ENCODE measurements at regions not wholly inside any gene's neighbourhood (a gene's known extent, or its start where the extent isn't known, plus 50 kb on each side); places are given as distances from the start of the nearest gene placed in this dataset.
"Not testable (repeated sequence)": the region's sequence is repeated elsewhere in the genome, so short reads cannot be mapped to it uniquely, and the experiment has no call there.

DNA sequence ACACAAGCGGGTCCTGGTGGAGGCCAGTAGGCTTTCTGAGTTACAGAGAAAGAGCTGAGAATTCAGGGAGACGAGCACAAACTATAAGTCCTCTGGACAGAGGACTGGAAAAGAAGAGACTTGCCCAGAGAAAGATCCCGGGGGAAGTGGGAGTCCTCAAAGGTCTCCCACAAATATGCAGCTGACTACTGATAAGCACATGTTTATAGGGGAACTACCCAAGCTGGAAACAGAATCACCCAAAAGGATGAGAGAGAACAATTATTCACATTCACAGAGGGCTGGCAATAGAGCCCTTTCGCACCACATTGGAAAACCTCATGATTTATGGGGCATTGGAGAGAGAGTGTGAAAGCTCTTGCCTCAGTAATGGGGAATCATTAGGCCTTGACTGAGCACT, 337.6 kb downstream of the IRS1 start:
- TF ChIP-seq, protein P1, sequence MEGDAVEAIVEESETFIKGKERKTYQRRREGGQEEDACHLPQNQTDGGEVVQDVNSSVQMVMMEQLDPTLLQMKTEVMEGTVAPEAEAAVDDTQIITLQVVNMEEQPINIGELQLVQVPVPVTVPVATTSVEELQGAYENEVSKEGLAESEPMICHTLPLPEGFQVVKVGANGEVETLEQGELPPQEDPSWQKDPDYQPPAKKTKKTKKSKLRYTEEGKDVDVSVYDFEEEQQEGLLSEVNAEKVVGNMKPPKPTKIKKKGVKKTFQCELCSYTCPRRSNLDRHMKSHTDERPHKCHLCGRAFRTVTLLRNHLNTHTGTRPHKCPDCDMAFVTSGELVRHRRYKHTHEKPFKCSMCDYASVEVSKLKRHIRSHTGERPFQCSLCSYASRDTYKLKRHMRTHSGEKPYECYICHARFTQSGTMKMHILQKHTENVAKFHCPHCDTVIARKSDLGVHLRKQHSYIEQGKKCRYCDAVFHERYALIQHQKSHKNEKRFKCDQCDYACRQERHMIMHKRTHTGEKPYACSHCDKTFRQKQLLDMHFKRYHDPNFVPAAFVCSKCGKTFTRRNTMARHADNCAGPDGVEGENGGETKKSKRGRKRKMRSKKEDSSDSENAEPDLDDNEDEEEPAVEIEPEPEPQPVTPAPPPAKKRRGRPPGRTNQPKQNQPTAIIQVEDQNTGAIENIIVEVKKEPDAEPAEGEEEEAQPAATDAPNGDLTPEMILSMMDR (IDR thresholded peaks at IDR 0.05) = no peak
- H3K9me3 Mint-ChIP-seq (ENCODE audit: unreplicated experiment) = peaks cover 19% of the 10 kb centered on the region
- peaks cover 4% of the 10 kb centered on the region for H3K36me3 Mint-ChIP-seq (ENCODE audit: unreplicated experiment)
- DNase-seq (ENCODE audit: extremely low spot score, unreplicated experiment) = no peak
- H3K4me1 Mint-ChIP-seq (ENCODE audit: unreplicated experiment) = no peaks in the 10 kb centered on the region
- no peak overlapping the region for H3K27ac Mint-ChIP-seq (ENCODE audit: unreplicated experiment)
- no peaks in the 10 kb centered on the region for H3K27me3 Mint-ChIP-seq (ENCODE audit: unreplicated experiment)
- no peak overlapping the region for H3K4me3 Mint-ChIP-seq (ENCODE audit: unreplicated experiment)

DNA sequence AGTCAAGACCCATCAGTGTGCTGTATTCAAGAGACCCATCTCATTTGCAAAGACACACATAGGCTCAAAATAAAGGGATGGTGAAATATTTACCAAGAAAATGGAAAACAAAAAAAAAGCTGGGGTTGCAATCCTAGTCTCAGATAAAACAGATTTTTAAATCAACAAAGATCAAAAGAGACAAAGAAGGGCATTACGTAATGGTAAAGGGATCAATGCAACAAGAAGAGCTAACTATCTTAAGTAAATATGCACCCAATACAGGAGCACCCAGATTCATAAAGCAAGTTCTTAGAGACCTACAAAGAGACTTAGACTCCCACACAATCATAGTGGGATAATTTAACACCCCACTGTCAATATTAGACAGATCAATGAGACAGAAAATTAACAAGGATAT, 343.5 kb downstream of the IRS1 start:
- Mint-ChIP-seq H3K9me3 (ENCODE audit: unreplicated experiment) (peaks cover 32% of the 10 kb centered on the region), H3K36me3 (ENCODE audit: unreplicated experiment) (peaks cover 14% of the 10 kb centered on the region)
- not testable (repeated sequence) for DNase-seq (ENCODE audit: extremely low spot score, unreplicated experiment); H3K27ac Mint-ChIP-seq (ENCODE audit: unreplicated experiment); H3K4me1 Mint-ChIP-seq (ENCODE audit: unreplicated experiment); H3K4me3 Mint-ChIP-seq (ENCODE audit: unreplicated experiment); H3K27me3 Mint-ChIP-seq (ENCODE audit: unreplicated experiment)

DNA sequence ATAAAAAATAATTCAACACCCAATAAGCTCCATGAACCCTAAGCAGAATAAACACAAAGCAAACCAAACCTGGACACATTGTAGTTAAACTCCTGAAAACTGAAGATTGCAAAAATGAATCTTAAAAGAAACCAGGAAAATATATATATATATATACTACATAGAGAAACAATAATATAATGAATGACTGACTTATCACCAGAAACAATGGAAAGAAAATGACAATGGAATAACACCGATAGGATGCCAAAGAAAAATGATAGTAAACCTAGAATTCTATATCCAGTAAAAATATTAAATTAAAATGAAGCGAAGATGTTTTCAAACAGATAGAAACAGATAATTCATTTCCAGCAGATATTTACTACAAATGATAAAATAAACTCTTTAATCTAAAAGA, 346.9 kb downstream of the IRS1 start:
- Mint-ChIP-seq H3K9me3 (ENCODE audit: unreplicated experiment) (peaks cover 36% of the 10 kb centered on the region), H3K36me3 (ENCODE audit: unreplicated experiment) (peaks cover 14% of the 10 kb centered on the region), H3K4me1 (ENCODE audit: unreplicated experiment) (peaks cover 10% of the 10 kb centered on the region), H3K27ac (ENCODE audit: unreplicated experiment) (no peak overlapping the region), H3K27me3 (ENCODE audit: unreplicated experiment) (no peaks in the 10 kb centered on the region), H3K4me3 (ENCODE audit: unreplicated experiment) (no peak overlapping the region)
- TF ChIP-seq, protein P1 (IDR thresholded peaks at IDR 0.05) = no peak
- no peak for DNase-seq (ENCODE audit: extremely low spot score, unreplicated experiment)

DNA sequence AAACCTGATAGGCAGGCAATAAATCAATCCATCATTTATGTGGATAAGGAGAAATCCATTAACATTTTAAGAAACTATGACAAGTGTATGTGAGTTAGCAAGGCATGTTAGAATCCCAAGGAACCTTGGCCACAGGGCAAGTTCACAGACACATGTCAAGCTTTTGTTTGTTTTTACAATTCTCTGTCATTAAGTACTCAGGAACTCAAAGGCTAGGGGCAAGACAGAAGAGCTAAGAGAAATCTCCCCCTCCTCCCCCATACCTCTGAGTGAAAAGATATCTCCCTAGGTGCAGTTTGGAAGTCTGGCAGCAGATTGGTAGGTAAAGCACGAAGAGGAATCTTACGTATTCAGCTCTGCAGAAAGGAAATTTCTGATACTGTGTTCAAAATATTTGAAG, 348.1 kb downstream of the IRS1 start:
- H3K9me3 Mint-ChIP-seq (ENCODE audit: unreplicated experiment) = peaks cover 26% of the 10 kb centered on the region
- TF ChIP-seq, protein P1 (IDR thresholded peaks at IDR 0.05) = no peak
- no peak overlapping the region for H3K4me3 Mint-ChIP-seq (ENCODE audit: unreplicated experiment)
- DNase-seq (ENCODE audit: extremely low spot score, unreplicated experiment) = no peak
- peaks cover 23% of the 10 kb centered on the region for H3K4me1 Mint-ChIP-seq (ENCODE audit: unreplicated experiment)
- peaks cover 9% of the 10 kb centered on the region for H3K36me3 Mint-ChIP-seq (ENCODE audit: unreplicated experiment)
- H3K27ac Mint-ChIP-seq (ENCODE audit: unreplicated experiment) = no peak overlapping the region
- H3K27me3 Mint-ChIP-seq (ENCODE audit: unreplicated experiment) = no peaks in the 10 kb centered on the region

DNA sequence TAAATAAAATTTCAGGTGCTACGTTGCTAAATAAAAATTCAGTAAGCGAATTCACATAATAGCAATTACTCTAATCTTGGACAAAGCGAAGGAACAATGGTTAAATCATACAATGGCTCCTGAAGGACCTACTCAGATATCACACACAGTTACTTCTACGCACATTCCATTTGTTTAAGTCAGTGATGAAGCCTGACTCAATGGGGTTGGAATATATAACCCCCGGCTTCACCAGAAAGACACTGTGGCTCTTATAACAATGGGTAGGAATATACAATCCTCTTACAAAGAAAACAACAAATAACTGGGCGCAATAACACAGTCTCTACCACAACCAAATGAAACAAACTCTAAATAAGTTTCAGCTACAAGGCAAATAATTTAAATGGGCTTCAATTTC, 349.5 kb downstream of the IRS1 start:
- peaks cover 29% of the 10 kb centered on the region for H3K4me1 Mint-ChIP-seq (ENCODE audit: unreplicated experiment)
- DNase-seq (ENCODE audit: extremely low spot score, unreplicated experiment) = no peak
- peaks cover 14% of the 10 kb centered on the region for H3K9me3 Mint-ChIP-seq (ENCODE audit: unreplicated experiment)
- peaks cover 6% of the 10 kb centered on the region for H3K36me3 Mint-ChIP-seq (ENCODE audit: unreplicated experiment)
- TF ChIP-seq, protein P1 (IDR thresholded peaks at IDR 0.05) = no peak
- H3K4me3 Mint-ChIP-seq (ENCODE audit: unreplicated experiment) = no peak overlapping the region
- H3K27ac Mint-ChIP-seq (ENCODE audit: unreplicated experiment) = no peak overlapping the region
- no peaks in the 10 kb centered on the region for H3K27me3 Mint-ChIP-seq (ENCODE audit: unreplicated experiment)

All from osteocyte (in vitro differentiated cells).